ENCODE measurements at regions not wholly inside any gene's neighbourhood (a gene's known extent, or its start where the extent isn't known, plus 50 kb on each side); places are given as distances from the start of the nearest gene placed in this dataset.
A peak's percentile ranks its signal among the peaks of the same experiment; 100 is the strongest.

DNA sequence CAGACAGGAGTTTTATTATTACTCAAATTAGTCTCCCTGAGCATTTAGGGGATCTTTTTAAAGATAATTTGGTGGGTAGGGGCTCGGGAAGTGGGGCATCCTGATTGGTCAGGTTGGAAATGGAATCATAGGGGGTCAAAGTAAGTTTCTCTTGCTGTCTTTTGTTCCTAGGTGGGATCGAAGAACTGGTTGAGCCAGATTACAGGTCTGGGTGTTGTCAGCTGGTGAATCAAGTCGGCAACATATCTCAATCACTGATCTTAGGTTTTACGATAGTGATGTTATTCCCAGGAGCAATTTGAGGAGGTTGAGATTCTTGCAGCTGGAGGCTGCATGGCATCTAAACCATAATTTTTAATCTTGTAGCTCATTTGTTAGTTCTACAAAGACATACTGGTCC, 629.5 kb upstream of the AMOT start:
- Histone ChIP-seq H3K9me3 (ENCODE audit: control insufficient read depth, insufficient read depth, low read length) (no peaks in the 10 kb centered on the region), H3K36me3 (ENCODE audit: control insufficient read depth, insufficient read depth, low read length) (no peaks in the 10 kb centered on the region), H3K4me1 (ENCODE audit: control insufficient read depth, insufficient read depth, low read length) (no peaks in the 10 kb centered on the region), H3K27me3 (ENCODE audit: control insufficient read depth, insufficient read depth, low read length) (no peaks in the 10 kb centered on the region), H3K27ac (ENCODE audit: low read depth, low read length) (no peak overlapping the region), H3K4me3 (ENCODE audit: low read depth, low read length) (no peak overlapping the region)
- DNase-seq (ENCODE audit: low read depth in 4 of 6, low spot score in 6 of 6): no peak
- WGBS (ENCODE audit: insufficient coverage): 15% methylated on average over 2 of the region's 4 CpGs

GRCh38 chrX:113457719-113458118, 617.1 kb upstream of the AMOT start:
- H3K36me3 ChIP-seq (ENCODE audit: control insufficient read depth, insufficient read depth, low read length): no peaks in the 10 kb centered on the region

GRCh38 chrX:113455582-113455981, 615.0 kb upstream of the AMOT start:
- H3K4me3 ChIP-seq (ENCODE audit: low read depth, low read length): no peak overlapping the region
- no peaks in the 10 kb centered on the region for H3K9me3 ChIP-seq (ENCODE audit: control insufficient read depth, insufficient read depth, low read length)
- H3K36me3 ChIP-seq (ENCODE audit: control insufficient read depth, insufficient read depth, low read length): no peaks in the 10 kb centered on the region
- H3K27me3 ChIP-seq (ENCODE audit: control insufficient read depth, insufficient read depth, low read length): no peaks in the 10 kb centered on the region
- no peaks in the 10 kb centered on the region for H3K4me1 ChIP-seq (ENCODE audit: control insufficient read depth, insufficient read depth, low read length)
- peak in 2 of 6 donors; percentile 1 to 26 for DNase-seq (ENCODE audit: low read depth in 4 of 6, low spot score in 6 of 6)
- H3K27ac ChIP-seq (ENCODE audit: low read depth, low read length): no peak overlapping the region

More at GRCh38 chrX:113457719-113458118, 617.1 kb upstream of the AMOT start:
- Histone ChIP-seq H3K27me3 (ENCODE audit: control insufficient read depth, insufficient read depth, low read length) (no peaks in the 10 kb centered on the region), H3K9me3 (ENCODE audit: control insufficient read depth, insufficient read depth, low read length) (no peaks in the 10 kb centered on the region), H3K27ac (ENCODE audit: low read depth, low read length) (no peak overlapping the region), H3K4me3 (ENCODE audit: low read depth, low read length) (no peak overlapping the region), H3K4me1 (ENCODE audit: control insufficient read depth, insufficient read depth, low read length) (no peaks in the 10 kb centered on the region)
- WGBS (ENCODE audit: insufficient coverage): 76% methylated on average over 2 of the region's 2 CpGs
- no peak for DNase-seq (ENCODE audit: low read depth in 4 of 6, low spot score in 6 of 6)

DNA sequence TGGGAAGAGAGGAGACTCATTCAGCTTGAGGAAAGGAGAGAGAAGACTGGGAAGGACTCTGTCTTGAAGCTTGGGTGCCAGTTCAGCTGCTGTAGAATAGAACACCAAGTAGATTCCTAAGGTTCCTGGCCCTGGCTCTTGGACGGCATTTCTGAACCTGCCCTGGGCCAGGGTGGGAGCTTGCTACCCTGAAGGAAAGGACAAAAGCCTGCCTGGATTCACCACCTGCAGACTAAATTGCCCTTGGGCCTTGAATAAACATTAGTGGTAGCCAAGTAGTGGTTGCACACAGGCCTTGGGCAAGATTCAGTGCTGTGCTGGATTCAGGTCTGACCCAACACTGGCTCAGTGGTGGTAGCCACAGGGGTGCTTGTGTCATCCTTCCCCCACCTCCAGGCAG, 588.4 kb upstream of the AMOT start:
- 100% methylated on average over 1 of the region's 1 CpG for WGBS (ENCODE audit: insufficient coverage)
- Histone ChIP-seq H3K4me1 (ENCODE audit: control insufficient read depth, insufficient read depth, low read length) (no peaks in the 10 kb centered on the region), H3K4me3 (ENCODE audit: low read depth, low read length) (no peak overlapping the region), H3K36me3 (ENCODE audit: control insufficient read depth, insufficient read depth, low read length) (no peaks in the 10 kb centered on the region), H3K27ac (ENCODE audit: low read depth, low read length) (no peak overlapping the region), H3K27me3 (ENCODE audit: control insufficient read depth, insufficient read depth, low read length) (no peaks in the 10 kb centered on the region), H3K9me3 (ENCODE audit: control insufficient read depth, insufficient read depth, low read length) (no peaks in the 10 kb centered on the region)
- DNase-seq (ENCODE audit: low read depth in 4 of 6, low spot score in 6 of 6): no peak

DNA sequence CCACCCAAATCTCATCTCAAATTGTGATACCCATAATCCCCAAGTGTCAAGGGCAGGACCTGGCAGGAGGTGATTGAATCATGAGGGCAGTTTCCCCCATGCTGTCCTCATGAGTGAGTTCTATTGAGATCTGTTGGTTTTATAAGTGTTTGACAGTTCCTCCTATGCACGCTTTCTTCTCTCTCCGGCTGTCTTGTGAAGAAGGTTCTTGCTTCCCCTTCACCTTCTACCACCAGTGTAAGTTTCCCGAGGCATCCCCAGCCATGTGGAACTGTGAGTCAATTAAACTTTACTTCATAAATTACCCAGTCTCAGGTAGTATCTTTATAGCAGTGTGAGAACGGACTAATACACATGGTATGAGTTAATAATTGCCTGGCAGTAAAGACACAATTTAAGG, 581.7 kb upstream of the AMOT start:
- WGBS (ENCODE audit: insufficient coverage): no CpG with 5 or more reads among the region's 4 CpGs
- no peak overlapping the region for H3K4me3 ChIP-seq (ENCODE audit: low read depth, low read length)

GRCh38 chrX:113421432-113421831, 580.8 kb upstream of the AMOT start:
- no peaks in the 10 kb centered on the region for H3K9me3 ChIP-seq (ENCODE audit: control insufficient read depth, insufficient read depth, low read length)
- no peaks in the 10 kb centered on the region for H3K36me3 ChIP-seq (ENCODE audit: control insufficient read depth, insufficient read depth, low read length)
- no peak for DNase-seq (ENCODE audit: low read depth in 4 of 6, low spot score in 6 of 6)
- H3K4me1 ChIP-seq (ENCODE audit: control insufficient read depth, insufficient read depth, low read length): no peaks in the 10 kb centered on the region
- H3K27me3 ChIP-seq (ENCODE audit: control insufficient read depth, insufficient read depth, low read length): no peaks in the 10 kb centered on the region
- no CpG with 5 or more reads among the region's 1 CpG for whole genome bisulfite sequencing (ENCODE audit: insufficient coverage)
- H3K27ac ChIP-seq (ENCODE audit: low read depth, low read length): no peak overlapping the region
- H3K4me3 ChIP-seq (ENCODE audit: low read depth, low read length): no peak overlapping the region

More for the DNA sequence above, 581.7 kb upstream of the AMOT start:
- Histone ChIP-seq H3K9me3 (ENCODE audit: control insufficient read depth, insufficient read depth, low read length) (no peaks in the 10 kb centered on the region), H3K4me1 (ENCODE audit: control insufficient read depth, insufficient read depth, low read length) (no peaks in the 10 kb centered on the region), H3K27me3 (ENCODE audit: control insufficient read depth, insufficient read depth, low read length) (no peaks in the 10 kb centered on the region), H3K27ac (ENCODE audit: low read depth, low read length) (no peak overlapping the region), H3K36me3 (ENCODE audit: control insufficient read depth, insufficient read depth, low read length) (no peaks in the 10 kb centered on the region)
- DNase-seq (ENCODE audit: low read depth in 4 of 6, low spot score in 6 of 6): no peak

DNA sequence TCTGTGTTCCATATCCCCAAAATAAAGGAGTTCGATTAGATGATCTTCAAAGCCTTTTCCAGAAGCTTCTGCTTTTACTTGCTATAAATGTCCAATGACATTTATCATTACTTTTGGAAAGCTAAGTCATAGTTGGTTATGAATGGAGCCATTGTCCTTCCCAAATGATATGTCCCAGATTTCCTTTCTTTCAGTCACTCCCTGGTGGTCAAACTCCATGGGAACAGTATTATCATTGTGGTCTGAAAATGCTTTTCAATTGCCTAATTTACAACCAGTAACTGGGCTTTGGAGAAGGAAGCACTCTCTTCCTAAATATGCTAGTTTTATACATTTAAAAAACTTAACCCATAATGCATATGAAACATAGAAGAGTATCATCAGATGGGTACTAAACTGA, 571.5 kb upstream of the AMOT start:
- Histone ChIP-seq H3K27me3 (ENCODE audit: control insufficient read depth, insufficient read depth, low read length) (peaks cover 2% of the 10 kb centered on the region), H3K36me3 (ENCODE audit: control insufficient read depth, insufficient read depth, low read length) (no peaks in the 10 kb centered on the region), H3K4me3 (ENCODE audit: low read depth, low read length) (no peak overlapping the region), H3K27ac (ENCODE audit: low read depth, low read length) (no peak overlapping the region), H3K9me3 (ENCODE audit: control insufficient read depth, insufficient read depth, low read length) (no peaks in the 10 kb centered on the region), H3K4me1 (ENCODE audit: control insufficient read depth, insufficient read depth, low read length) (no peaks in the 10 kb centered on the region)
- DNase-seq (ENCODE audit: low read depth in 4 of 6, low spot score in 6 of 6): no peak
- no CpG with 5 or more reads among the region's 1 CpG for WGBS (ENCODE audit: insufficient coverage)

- Histone ChIP-seq H3K36me3 (ENCODE audit: control insufficient read depth, insufficient read depth, low read length) (no peaks in the 10 kb centered on the region), H3K27ac (ENCODE audit: low read depth, low read length) (no peak overlapping the region), H3K4me3 (ENCODE audit: low read depth, low read length) (no peak overlapping the region), H3K4me1 (ENCODE audit: control insufficient read depth, insufficient read depth, low read length) (no peaks in the 10 kb centered on the region), H3K9me3 (ENCODE audit: control insufficient read depth, insufficient read depth, low read length) (no peaks in the 10 kb centered on the region), H3K27me3 (ENCODE audit: control insufficient read depth, insufficient read depth, low read length) (no peaks in the 10 kb centered on the region)
- no peak for DNase-seq (ENCODE audit: low read depth in 4 of 6, low spot score in 6 of 6)
- WGBS (ENCODE audit: insufficient coverage): no CpG with 5 or more reads among the region's 3 CpGs
These were observed 568.2 kb upstream of the AMOT start for GRCh38 chrX:113408843-113409242.

DNA sequence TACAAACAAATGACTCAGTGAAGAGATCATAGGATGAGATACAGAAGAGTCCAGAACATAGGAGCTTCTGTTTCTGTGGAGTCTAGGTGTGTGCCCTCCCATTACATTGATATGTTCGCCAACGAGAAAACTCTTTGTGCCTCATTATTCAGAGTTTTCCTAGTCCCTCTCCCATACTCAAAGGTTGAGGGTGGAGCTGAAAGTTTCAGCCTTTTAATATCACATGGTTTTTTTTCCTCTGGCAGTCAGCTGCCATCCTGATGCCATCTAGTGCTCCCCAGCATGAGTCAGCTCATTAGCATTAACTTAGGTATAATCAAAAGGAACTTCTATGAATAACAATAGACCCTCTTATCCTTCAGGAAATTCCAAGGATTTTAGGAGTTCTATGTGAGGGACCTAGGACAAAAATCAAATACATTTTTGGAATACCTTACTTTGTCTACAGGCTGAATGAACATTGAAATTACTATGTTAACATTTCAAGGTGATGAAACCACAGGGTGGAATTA, 559.6 kb upstream of the AMOT start:
- no peak overlapping the region for H3K4me3 ChIP-seq (ENCODE audit: low read depth, low read length)
- H3K27me3 ChIP-seq (ENCODE audit: control insufficient read depth, insufficient read depth, low read length): no peaks in the 10 kb centered on the region
- no peaks in the 10 kb centered on the region for H3K36me3 ChIP-seq (ENCODE audit: control insufficient read depth, insufficient read depth, low read length)
- no CpG with 5 or more reads among the region's 2 CpGs for WGBS (ENCODE audit: insufficient coverage)
- no peaks in the 10 kb centered on the region for H3K9me3 ChIP-seq (ENCODE audit: control insufficient read depth, insufficient read depth, low read length)
- no peak overlapping the region for H3K27ac ChIP-seq (ENCODE audit: low read depth, low read length)
- no peaks in the 10 kb centered on the region for H3K4me1 ChIP-seq (ENCODE audit: control insufficient read depth, insufficient read depth, low read length)
- no peak for DNase-seq (ENCODE audit: low read depth in 4 of 6, low spot score in 6 of 6)

GRCh38 chrX:113399506-113400192, 559.0 kb upstream of the AMOT start:
- no peaks in the 10 kb centered on the region for H3K27me3 ChIP-seq (ENCODE audit: control insufficient read depth, insufficient read depth, low read length)

More at GRCh38 chrX:113399506-113400192, 559.0 kb upstream of the AMOT start:
- DNase-seq (ENCODE audit: low read depth in 4 of 6, low spot score in 6 of 6): no peak
- no peak overlapping the region for H3K4me3 ChIP-seq (ENCODE audit: low read depth, low read length)
- H3K36me3 ChIP-seq (ENCODE audit: control insufficient read depth, insufficient read depth, low read length): no peaks in the 10 kb centered on the region
- no peaks in the 10 kb centered on the region for H3K4me1 ChIP-seq (ENCODE audit: control insufficient read depth, insufficient read depth, low read length)
- no peak overlapping the region for H3K27ac ChIP-seq (ENCODE audit: low read depth, low read length)
- WGBS (ENCODE audit: insufficient coverage): no CpG with 5 or more reads among the region's 5 CpGs
- H3K9me3 ChIP-seq (ENCODE audit: control insufficient read depth, insufficient read depth, low read length): no peaks in the 10 kb centered on the region

Measured in spinal cord (tissue), 9 donors.